MM.1S (cell line): ENCODE measurements at regions not wholly inside any gene's neighbourhood (a gene's known extent, or its start where the extent isn't known, plus 50 kb on each side); places are given as distances from the start of the nearest gene placed in this dataset.

Experiments used
- DNase-seq: peaks from one replicate; pipeline ENCODE4 v3.0.0-alpha.2; 2015
- H2AFZ ChIP-seq: fragments of 300-600 bp; sonication (generic); 2 replicates; pipeline ENCODE4 v1.6.0; 2016; ENCODE audit warnings: antibody characterized with exemption, low read length
- H3F3A ChIP-seq: fragments of 300-600 bp; sonication (generic); 2 replicates; pipeline ENCODE4 v1.6.1; 2016; ENCODE audit warnings: mild to moderate bottlenecking, antibody characterized with exemption, low read length, moderate library complexity, mixed read lengths; ENCODE audit not compliant: insufficient read depth
- H3K27ac ChIP-seq: fragments of 300-600 bp; sonication (generic); 2 replicates; pipeline ENCODE4 v1.5.1; 2016; ENCODE audit warnings: mild to moderate bottlenecking, low read length
- H3K27me3 ChIP-seq: fragments of 300-600 bp; sonication (generic); replicated peaks from 2 replicates; pipeline ENCODE4 v1.6.0; 2016; ENCODE audit warnings: low read length; ENCODE audit not compliant: insufficient read depth
- H3K36me3 ChIP-seq: fragments of 300-600 bp; sonication (generic); replicated peaks from 2 replicates; pipeline ENCODE4 v1.6.1; 2016; ENCODE audit warnings: mild to moderate bottlenecking, low read length, mixed read lengths; ENCODE audit not compliant: insufficient read depth
- H3K4me1 ChIP-seq: fragments of 300-600 bp; sonication (generic); 2 replicates; pipeline ENCODE4 v1.6.1; 2016; ENCODE audit warnings: low read length, mixed read lengths
- H3K4me2 ChIP-seq: fragments of 300-600 bp; sonication (generic); 2 replicates; pipeline ENCODE4 v1.6.0; 2016; ENCODE audit warnings: low read depth, low read length
- H3K4me3 ChIP-seq: fragments of 300-600 bp; sonication (generic); 2 replicates; pipeline ENCODE4 v1.5.1; 2016; ENCODE audit warnings: low read length, mixed read lengths
- H3K79me2 ChIP-seq: fragments of 300-600 bp; sonication (generic); 2 replicates; pipeline ENCODE4 v1.6.1; 2016; ENCODE audit warnings: mixed run types, low read length, mixed read lengths
- H3K9ac ChIP-seq: fragments of 300-600 bp; sonication (generic); 2 replicates; pipeline ENCODE4 v1.6.1; 2016; ENCODE audit warnings: low read length, mixed read lengths
- H3K9me2 ChIP-seq: fragments of 300-600 bp; sonication (generic); replicated peaks from 2 replicates; pipeline ENCODE4 v1.6.1; 2016; ENCODE audit warnings: mild to moderate bottlenecking, low read length, mixed read lengths; ENCODE audit not compliant: insufficient read depth
- H3K9me3 ChIP-seq: fragments of 300-600 bp; sonication (generic); replicated peaks from 2 replicates; pipeline ENCODE4 v1.6.1; 2016; ENCODE audit warnings: mild to moderate bottlenecking, low read length, mixed read lengths; ENCODE audit not compliant: insufficient read depth
- H4K20me1 ChIP-seq: fragments of 300-600 bp; sonication (generic); 2 replicates; pipeline ENCODE4 v1.6.1; 2016; ENCODE audit warnings: mild to moderate bottlenecking, low read length, moderate library complexity, mixed read lengths; ENCODE audit not compliant: insufficient read depth
- CTCF ChIP-seq: fragments of 300-600 bp; sonication (generic); IDR thresholded peaks from 2 replicates; pipeline ENCODE4 v1.5.1; 2016; ENCODE audit warnings: antibody characterized with exemption, low read length, mixed read lengths
- EZH2 ChIP-seq: fragments of 300-600 bp; sonication (generic); optimal IDR thresholded peaks from 2 replicates; pipeline ENCODE3; 2017; ENCODE audit warnings: low read depth, mild to moderate bottlenecking, antibody characterized with exemption, low read length, mixed read lengths
- EZH2phosphoT487 ChIP-seq: fragments of 300-600 bp; sonication (generic); IDR thresholded peaks from 2 replicates; pipeline ENCODE4 v1.6.1; 2018; ENCODE audit warnings: antibody characterized with exemption, low read length

GRCh38 chr5:8150791-8151190 is 281.8 kb downstream of the MTRR start:
- Histone ChIP-seq H3K27ac (no peak overlapping the region), H3K4me3 (no peak overlapping the region), H3K9ac (no peak overlapping the region), H3F3A (no peaks in the 10 kb centered on the region), H3K4me2 (no peak overlapping the region), H3K9me2 (no peaks in the 10 kb centered on the region), H3K9me3 (no peaks in the 10 kb centered on the region), H3K36me3 (no peaks in the 10 kb centered on the region), H2AFZ (no peak overlapping the region), H3K79me2 (no peaks in the 10 kb centered on the region), H4K20me1 (no peaks in the 10 kb centered on the region), H3K4me1 (no peaks in the 10 kb centered on the region), H3K27me3 (no peaks in the 10 kb centered on the region)
- DNase-seq = no peak
- no peak for TF ChIP-seq EZH2
- TF ChIP-seq EZH2phosphoT487 = no peak
- TF ChIP-seq CTCF = no peak

GRCh38 chr5:8156706-8157105 is 287.8 kb downstream of the MTRR start:
- Histone ChIP-seq H3K79me2 (no peaks in the 10 kb centered on the region), H3K4me2 (no peak overlapping the region), H3K9me3 (no peaks in the 10 kb centered on the region), H3K36me3 (no peaks in the 10 kb centered on the region), H4K20me1 (no peaks in the 10 kb centered on the region), H3K9ac (no peak overlapping the region), H3K27ac (no peak overlapping the region), H3F3A (no peaks in the 10 kb centered on the region), H2AFZ (no peak overlapping the region), H3K27me3 (no peaks in the 10 kb centered on the region), H3K4me1 (no peaks in the 10 kb centered on the region), H3K4me3 (no peak overlapping the region), H3K9me2 (no peaks in the 10 kb centered on the region)
- no peak for DNase-seq
- TF ChIP-seq CTCF (no peak), EZH2phosphoT487 (no peak)

- no peaks in the 10 kb centered on the region for H3K9me2 ChIP-seq
- no peaks in the 10 kb centered on the region for H3F3A ChIP-seq
- no peaks in the 10 kb centered on the region for H4K20me1 ChIP-seq
- no peaks in the 10 kb centered on the region for H3K9me3 ChIP-seq
- H3K4me3 ChIP-seq = no peak overlapping the region
- no peak overlapping the region for H2AFZ ChIP-seq
- no peaks in the 10 kb centered on the region for H3K27me3 ChIP-seq
- TF ChIP-seq EZH2 (no peak), EZH2phosphoT487 (no peak), CTCF (no peak)
- DNase-seq = no peak
- H3K79me2 ChIP-seq = no peaks in the 10 kb centered on the region
- H3K27ac ChIP-seq = no peak overlapping the region
- no peaks in the 10 kb centered on the region for H3K4me1 ChIP-seq
- H3K4me2 ChIP-seq = no peak overlapping the region
- no peak overlapping the region for H3K9ac ChIP-seq
- no peaks in the 10 kb centered on the region for H3K36me3 ChIP-seq
Measured at GRCh38 chr5:8157320-8157822, 288.4 kb downstream of the MTRR start.
